ENCODE measurements at regions not wholly inside any gene's neighbourhood (a gene's known extent, or its start where the extent isn't known, plus 50 kb on each side); places are given as distances from the start of the nearest gene placed in this dataset.

- intact Hi-C loops (cut with micrococcal nuclease): no loop called here
- ChIA-PET POLR2A (no interaction called here), CTCF (interaction anchor here (0.6 to 0.9 kb wide), 2 partner anchors 9 to 301 kb away, joined by 3 to 5 read pairs; no protein-coding TSS in a partner anchor)
- Mint-ChIP-seq H3K36me3 (no peaks in the 10 kb centered on the region), H3K27ac (no peak overlapping the region), H3K27me3 (peaks cover 1% of the 10 kb centered on the region), H3K4me1 (ENCODE audit: low read depth) (no peaks in the 10 kb centered on the region), H3K9me3 (no peaks in the 10 kb centered on the region), H3K4me3 (no peak overlapping the region)
- DNase-seq: peak; percentile 44
Observed at GRCh38 chr3:176814285-176814684, 383.0 kb downstream of the TBL1XR1 start.

- no peak overlapping the region for H3K4me3 Mint-ChIP-seq
- H3K4me1 Mint-ChIP-seq (ENCODE audit: low read depth): no peaks in the 10 kb centered on the region
- no peak overlapping the region for H3K27ac Mint-ChIP-seq
- ChIA-PET CTCF (no interaction called here), POLR2A (no interaction called here)
- H3K27me3 Mint-ChIP-seq: no peaks in the 10 kb centered on the region
- DNase-seq: no peak
- intact Hi-C loops (cut with micrococcal nuclease): no loop called here
- no peaks in the 10 kb centered on the region for H3K36me3 Mint-ChIP-seq
- H3K9me3 Mint-ChIP-seq: no peaks in the 10 kb centered on the region
Observed at GRCh38 chr3:176807938-176808337, 389.3 kb downstream of the TBL1XR1 start.

GRCh38 chr3:176799675-176800074, 397.6 kb downstream of the TBL1XR1 start:
- Mint-ChIP-seq H3K27me3 (peaks cover 10% of the 10 kb centered on the region), H3K27ac (no peak overlapping the region), H3K36me3 (no peaks in the 10 kb centered on the region), H3K9me3 (no peaks in the 10 kb centered on the region), H3K4me3 (no peak overlapping the region), H3K4me1 (ENCODE audit: low read depth) (no peaks in the 10 kb centered on the region)
- ChIA-PET CTCF (no interaction called here), POLR2A (no interaction called here)
- DNase-seq: no peak
- intact Hi-C loops (cut with micrococcal nuclease): no loop called here

GRCh38 chr3:176798680-176799079, 398.6 kb downstream of the TBL1XR1 start:
- POLR2A ChIA-PET: no interaction called here
- CTCF ChIA-PET: no interaction called here
- no peak overlapping the region for H3K27ac Mint-ChIP-seq
- no peak overlapping the region for H3K4me3 Mint-ChIP-seq
- intact Hi-C loops (cut with micrococcal nuclease): no loop called here
- H3K9me3 Mint-ChIP-seq: no peaks in the 10 kb centered on the region
- no peaks in the 10 kb centered on the region for H3K4me1 Mint-ChIP-seq (ENCODE audit: low read depth)
- H3K27me3 Mint-ChIP-seq: peaks cover 13% of the 10 kb centered on the region
- no peaks in the 10 kb centered on the region for H3K36me3 Mint-ChIP-seq
- DNase-seq: no peak

GRCh38 chr3:176796371-176796770, 400.9 kb downstream of the TBL1XR1 start:
- no peaks in the 10 kb centered on the region for H3K9me3 Mint-ChIP-seq
- CTCF ChIA-PET: no interaction called here
- H3K4me3 Mint-ChIP-seq: no peak overlapping the region
- DNase-seq: no peak
- no peak overlapping the region for H3K27ac Mint-ChIP-seq
- POLR2A ChIA-PET: no interaction called here
- H3K4me1 Mint-ChIP-seq (ENCODE audit: low read depth): no peaks in the 10 kb centered on the region
- intact Hi-C loops (cut with micrococcal nuclease): no loop called here
- H3K27me3 Mint-ChIP-seq: peaks cover 13% of the 10 kb centered on the region
- H3K36me3 Mint-ChIP-seq: no peaks in the 10 kb centered on the region

- intact Hi-C loops (cut with micrococcal nuclease): no loop called here
- ChIA-PET POLR2A (no interaction called here), CTCF (no interaction called here)
- DNase-seq: no peak
- no peaks in the 10 kb centered on the region for H3K4me1 Mint-ChIP-seq (ENCODE audit: low read depth)
- peaks cover 13% of the 10 kb centered on the region for H3K27me3 Mint-ChIP-seq
- no peaks in the 10 kb centered on the region for H3K36me3 Mint-ChIP-seq
- H3K9me3 Mint-ChIP-seq: no peaks in the 10 kb centered on the region
- H3K4me3 Mint-ChIP-seq: no peak overlapping the region
- no peak overlapping the region for H3K27ac Mint-ChIP-seq
Observed at GRCh38 chr3:176795891-176796290, 401.4 kb downstream of the TBL1XR1 start.

GRCh38 chr3:176794406-176794805, 402.9 kb downstream of the TBL1XR1 start:
- Mint-ChIP-seq H3K36me3 (no peaks in the 10 kb centered on the region), H3K4me3 (no peak overlapping the region), H3K4me1 (ENCODE audit: low read depth) (no peaks in the 10 kb centered on the region), H3K27me3 (peaks cover 10% of the 10 kb centered on the region), H3K27ac (no peak overlapping the region), H3K9me3 (no peaks in the 10 kb centered on the region)
- ChIA-PET CTCF (no interaction called here), POLR2A (no interaction called here)
- no peak for DNase-seq
- intact Hi-C loops (cut with micrococcal nuclease): no loop called here

- H3K4me1 Mint-ChIP-seq (ENCODE audit: low read depth): no peaks in the 10 kb centered on the region
- H3K27ac Mint-ChIP-seq: no peak overlapping the region
- POLR2A ChIA-PET: no interaction called here
- intact Hi-C loops (cut with micrococcal nuclease): no loop called here
- H3K9me3 Mint-ChIP-seq: no peaks in the 10 kb centered on the region
- CTCF ChIA-PET: interaction anchor here (0.6 kb wide), 1 partner anchor 247 kb away, joined by 3 read pairs; no protein-coding TSS in a partner anchor
- no peak for DNase-seq
- H3K27me3 Mint-ChIP-seq: peaks cover 4% of the 10 kb centered on the region
- H3K36me3 Mint-ChIP-seq: no peaks in the 10 kb centered on the region
- no peak overlapping the region for H3K4me3 Mint-ChIP-seq
Observed at GRCh38 chr3:176789947-176790346, 407.3 kb downstream of the TBL1XR1 start.

- intact Hi-C loops (cut with micrococcal nuclease): no loop called here
- no peaks in the 10 kb centered on the region for H3K4me1 Mint-ChIP-seq (ENCODE audit: low read depth)
- no peak overlapping the region for H3K27ac Mint-ChIP-seq
- H3K9me3 Mint-ChIP-seq: no peaks in the 10 kb centered on the region
- ChIA-PET POLR2A (no interaction called here), CTCF (no interaction called here)
- DNase-seq: no peak
- H3K27me3 Mint-ChIP-seq: peaks cover under 1% of the 10 kb centered on the region
- no peaks in the 10 kb centered on the region for H3K36me3 Mint-ChIP-seq
- H3K4me3 Mint-ChIP-seq: no peak overlapping the region
Observed at GRCh38 chr3:176789281-176789705, 408.0 kb downstream of the TBL1XR1 start.

- no peaks in the 10 kb centered on the region for H3K4me1 Mint-ChIP-seq (ENCODE audit: low read depth)
- ChIA-PET CTCF (no interaction called here), POLR2A (no interaction called here)
- H3K27me3 Mint-ChIP-seq: no peaks in the 10 kb centered on the region
- no peaks in the 10 kb centered on the region for H3K36me3 Mint-ChIP-seq
- intact Hi-C loops (cut with micrococcal nuclease): no loop called here
- no peaks in the 10 kb centered on the region for H3K9me3 Mint-ChIP-seq
- no peak overlapping the region for H3K4me3 Mint-ChIP-seq
- H3K27ac Mint-ChIP-seq: no peak overlapping the region
- DNase-seq: no peak
Observed at GRCh38 chr3:176787506-176787905, 409.8 kb downstream of the TBL1XR1 start.

- H3K4me1 Mint-ChIP-seq (ENCODE audit: low read depth): no peaks in the 10 kb centered on the region
- H3K27ac Mint-ChIP-seq: no peak overlapping the region
- POLR2A ChIA-PET: no interaction called here
- no peak overlapping the region for H3K4me3 Mint-ChIP-seq
- intact Hi-C loops (cut with micrococcal nuclease): no loop called here
- no peaks in the 10 kb centered on the region for H3K9me3 Mint-ChIP-seq
- H3K27me3 Mint-ChIP-seq: no peaks in the 10 kb centered on the region
- no peak for DNase-seq
- no peaks in the 10 kb centered on the region for H3K36me3 Mint-ChIP-seq
- CTCF ChIA-PET: no interaction called here
Observed at GRCh38 chr3:176785171-176785570, 412.1 kb downstream of the TBL1XR1 start.

GRCh38 chr3:176780766-176781165, 416.5 kb downstream of the TBL1XR1 start:
- no peaks in the 10 kb centered on the region for H3K36me3 Mint-ChIP-seq
- no peak overlapping the region for H3K27ac Mint-ChIP-seq
- CTCF ChIA-PET: no interaction called here
- H3K4me3 Mint-ChIP-seq: no peak overlapping the region
- no peak for DNase-seq
- intact Hi-C loops (cut with micrococcal nuclease): no loop called here
- H3K4me1 Mint-ChIP-seq (ENCODE audit: low read depth): no peaks in the 10 kb centered on the region
- H3K27me3 Mint-ChIP-seq: no peaks in the 10 kb centered on the region
- H3K9me3 Mint-ChIP-seq: no peaks in the 10 kb centered on the region
- POLR2A ChIA-PET: no interaction called here

- H3K27ac Mint-ChIP-seq: no peak overlapping the region
- intact Hi-C loops (cut with micrococcal nuclease): no loop called here
- POLR2A ChIA-PET: no interaction called here
Observed at GRCh38 chr3:176776622-176777175, 420.6 kb downstream of the TBL1XR1 start.

More at GRCh38 chr3:176776622-176777175, 420.6 kb downstream of the TBL1XR1 start:
- CTCF ChIA-PET: no interaction called here
- no peak overlapping the region for H3K4me3 Mint-ChIP-seq
- no peaks in the 10 kb centered on the region for H3K27me3 Mint-ChIP-seq
- no peaks in the 10 kb centered on the region for H3K36me3 Mint-ChIP-seq
- DNase-seq: no peak
- peaks cover 19% of the 10 kb centered on the region for H3K9me3 Mint-ChIP-seq
- H3K4me1 Mint-ChIP-seq (ENCODE audit: low read depth): no peaks in the 10 kb centered on the region
